B cell (primary cell): ENCODE measurements at regions not wholly inside any gene's neighbourhood (a gene's known extent, or its start where the extent isn't known, plus 50 kb on each side); places are given as distances from the start of the nearest gene placed in this dataset.

ENCODE experiments used
- ATAC-seq: fragments of 200-7000 bp; cut with Tn5 transposase; one replicate; pipeline ENCODE4 v1.10.0; 2021; ENCODE audit warnings: low read depth, mild to moderate bottlenecking, moderate number of reproducible peaks, moderate library complexity
- CTCF ChIA-PET: fragments of 350-600 bp; sonication (Branson Sonifier 250); formaldehyde crosslinking; loops from one replicate; lab custom pipeline; 2021; ENCODE audit warnings: antibody characterized with exemption, inconsistent platforms; lab: Charles Lee
- POLR2A ChIA-PET: fragments of 350-600 bp; sonication (Branson Sonifier 250); formaldehyde crosslinking; loops from one replicate; lab custom pipeline; 2021; ENCODE audit warnings: antibody characterized with exemption; lab: Charles Lee
- DNase-seq: peaks from one replicate; pipeline ENCODE4 v3.0.0; 2013
- H2AFZ ChIP-seq: 2 replicates; pipeline ENCODE4 v1.6.1; 2012; ENCODE audit warnings: mild to moderate bottlenecking, low read depth, low read length; ENCODE audit not compliant: insufficient read depth, poor library complexity, severe bottlenecking
- H3K27ac ChIP-seq, 2 donors: 1 replicate in 1 of 2; 2 replicates in 1 of 2; pipeline ENCODE4 v1.5.1; 2012 to 2013; ENCODE audit warnings: low read length in 2 of 2, mild to moderate bottlenecking in 2 of 2, moderate library complexity in 1 of 2
- H3K27me3 ChIP-seq, 4 experiments: fragments of 200-600 bp in 1 of 4; sonication (generic) in 1 of 4; replicated peaks in 1 of 4; 1 replicate in 2 of 4; 2 replicates in 2 of 4; pipeline versions ENCODE4 v1.6.1 to v1.7.0; 2013 to 2016; ENCODE audit warnings: low read length in 3 of 4, mild to moderate bottlenecking in 2 of 4, mixed read lengths in 1 of 4, moderate library complexity in 1 of 4; ENCODE audit not compliant: insufficient read depth in 4 of 4, control insufficient read depth in 3 of 4; ENCODE audit errors: control extremely low read depth in 1 of 4
- H3K36me3 ChIP-seq, 2 experiments: replicated peaks in 1 of 2; 1 replicate in 1 of 2; 2 replicates in 1 of 2; pipeline versions ENCODE4 v1.6.1 to v1.7.1; 2013; ENCODE audit warnings: low read length in 1 of 2; ENCODE audit not compliant: insufficient read depth in 2 of 2, control insufficient read depth in 1 of 2; ENCODE audit errors: control extremely low read depth in 1 of 2, extremely low read depth in 1 of 2
- H3K4me1 ChIP-seq, 2 donors: fragments of 200-600 bp in 1 of 2; sonication (generic) in 1 of 2; 1 replicate in 1 of 2; 2 replicates in 1 of 2; pipeline versions ENCODE4 v1.5.1 to v1.6.1; 2013 to 2017; ENCODE audit warnings: low read length in 2 of 2; ENCODE audit not compliant: control insufficient read depth in 2 of 2, insufficient read depth in 2 of 2
- H3K4me2 ChIP-seq: replicated peaks from 2 replicates; pipeline ENCODE3; 2012; ENCODE audit warnings: mild to moderate bottlenecking, low read depth, low read length; ENCODE audit not compliant: poor library complexity, severe bottlenecking
- H3K4me3 ChIP-seq, 5 experiments: fragments of 200-600 bp in 1 of 5; sonication (generic) in 1 of 5; 1 replicate in 3 of 5; 2 replicates in 2 of 5; pipeline versions ENCODE4 v1.5.1 to v1.7.0; 2011 to 2016; ENCODE audit warnings: low read length in 4 of 5, mild to moderate bottlenecking in 4 of 5, low read depth in 2 of 5, control low read depth in 1 of 5, moderate library complexity in 1 of 5; ENCODE audit not compliant: insufficient read depth in 1 of 5; ENCODE audit errors: control extremely low read depth in 1 of 5, extremely low read depth in 1 of 5
- H3K79me2 ChIP-seq: fragments of 200-600 bp; sonication (generic); one replicate; pipeline ENCODE4 v1.6.0; 2016; ENCODE audit warnings: low read length; ENCODE audit not compliant: control insufficient read depth, insufficient read depth
- H3K9ac ChIP-seq: fragments of 200-600 bp; sonication (generic); 2 replicates; pipeline ENCODE4 v1.6.1; 2017; ENCODE audit warnings: mild to moderate bottlenecking, low read length, moderate library complexity
- H3K9me3 ChIP-seq, 3 donors: one replicate each; pipeline versions ENCODE4 v1.6.1 to v1.7.1; 2013; ENCODE audit warnings: low read length in 2 of 3; ENCODE audit not compliant: control insufficient read depth in 2 of 3, insufficient read depth in 1 of 3; ENCODE audit errors: control extremely low read depth in 1 of 3
- H4K20me1 ChIP-seq: 2 replicates; pipeline ENCODE4 v1.6.0; 2012; ENCODE audit warnings: mild to moderate bottlenecking, low read length; ENCODE audit not compliant: insufficient read depth, control insufficient read depth, poor library complexity, severe bottlenecking
- H3K27ac Mint-ChIP-seq: one replicate; pipeline ENCODE4 v1.8.0; 2021; ENCODE audit warnings: mixed read lengths
- H3K27me3 Mint-ChIP-seq: one replicate; pipeline ENCODE4 v1.8.0; 2021; ENCODE audit warnings: mixed read lengths
- H3K4me1 Mint-ChIP-seq: one replicate; pipeline ENCODE4 v1.8.0; 2021; ENCODE audit warnings: mixed read lengths
- H3K4me3 Mint-ChIP-seq: one replicate; pipeline ENCODE4 v1.8.0; 2021; ENCODE audit warnings: mixed read lengths
- H3K9me3 Mint-ChIP-seq: one replicate; pipeline ENCODE4 v1.8.0; 2022; ENCODE audit warnings: mixed read lengths; ENCODE audit not compliant: insufficient read depth
- CTCF ChIP-seq: fragments of 200-600 bp; IDR thresholded peaks from one replicate; pipeline ENCODE4 v1.8.0; 2022; ENCODE audit warnings: antibody characterized with exemption, mild to moderate bottlenecking
- EZH2 ChIP-seq: IDR thresholded peaks from 2 replicates; pipeline ENCODE4 v1.6.1; 2012; ENCODE audit warnings: borderline replicate concordance, low read depth, mild to moderate bottlenecking, moderate library complexity, low read length; ENCODE audit not compliant: insufficient read depth, poor library complexity, severe bottlenecking
- WGBS: methylation state at CpG from one replicate; pipeline ENCODE4 v1.1.5; 2013; ENCODE audit warnings: missing lambda C conversion rate; ENCODE audit not compliant: insufficient coverage; 5-methylcytosine and 5-hydroxymethylcytosine counted together
- intact Hi-C: fragments of 100-400 bp; cut with micrococcal nuclease; formaldehyde crosslinking; loops from one replicate; pipeline ENCODE4 v1.10.0; 2022

- Histone ChIP-seq H3K4me2 (no peak overlapping the region), H3K4me3 (no peak overlapping the region), H3K9ac (no peak overlapping the region), H3K4me1 (peaks cover 0 to 5% of the 10 kb centered on the region in 2 donors), H3K27ac (no peak overlapping the region), H3K79me2 (no peaks in the 10 kb centered on the region), H2AFZ (no peak overlapping the region), H3K27me3 (peaks cover 0 to 7% (median 0%) of the 10 kb centered on the region in 4 experiments), H3K9me3 (no peaks in the 10 kb centered on the region), H4K20me1 (no peaks in the 10 kb centered on the region), H3K36me3 (no peaks in the 10 kb centered on the region)
- CTCF ChIA-PET = no interaction called here
- POLR2A ChIA-PET = no interaction called here
- Mint-ChIP-seq H3K4me3 (no peak overlapping the region), H3K9me3 (no peaks in the 10 kb centered on the region), H3K27ac (no peak overlapping the region), H3K4me1 (no peaks in the 10 kb centered on the region), H3K27me3 (peaks cover 10% of the 10 kb centered on the region)
- WGBS = 91% methylated on average over 9 of the region's 9 CpGs
- intact Hi-C loops = no loop called here
- TF ChIP-seq CTCF (no peak), EZH2 (no peak)
- ATAC-seq = no peak
- no peak for DNase-seq
Observed at GRCh38 chr6:44531442-44532015, 144.0 kb downstream of the CDC5L start.

GRCh38 chr6:44533421-44533820 is 145.9 kb downstream of the CDC5L start:
- H3K9ac ChIP-seq = no peak overlapping the region
- DNase-seq = no peak
- no peak overlapping the region for H3K4me3 ChIP-seq
- H4K20me1 ChIP-seq = no peaks in the 10 kb centered on the region
- WGBS = 83% methylated on average over 2 of the region's 2 CpGs
- no peaks in the 10 kb centered on the region for H3K79me2 ChIP-seq
- no peak overlapping the region for H3K4me2 ChIP-seq
- CTCF ChIA-PET = no interaction called here
- no peaks in the 10 kb centered on the region for H3K9me3 Mint-ChIP-seq
- POLR2A ChIA-PET = no interaction called here
- H3K9me3 ChIP-seq = no peaks in the 10 kb centered on the region
- no peak for ATAC-seq
- intact Hi-C loops = no loop called here
- no peaks in the 10 kb centered on the region for H3K4me1 ChIP-seq
- H3K27ac Mint-ChIP-seq = no peak overlapping the region
- H3K4me3 Mint-ChIP-seq = no peak overlapping the region
- H3K27me3 Mint-ChIP-seq = peaks cover 4% of the 10 kb centered on the region
- H3K36me3 ChIP-seq = no peaks in the 10 kb centered on the region
- TF ChIP-seq EZH2 = no peak
- no peak for TF ChIP-seq CTCF
- no peaks in the 10 kb centered on the region for H3K4me1 Mint-ChIP-seq
- peaks cover 0 to 7% (median 0%) of the 10 kb centered on the region in 4 experiments for H3K27me3 ChIP-seq
- H2AFZ ChIP-seq = no peak overlapping the region
- no peak overlapping the region for H3K27ac ChIP-seq
